HuH-7 (cell line): ENCODE measurements at regions not wholly inside any gene's neighbourhood (a gene's known extent, or its start where the extent isn't known, plus 50 kb on each side); places are given as distances from the start of the nearest gene placed in this dataset.

Source experiments
- DNase-seq: peaks from one replicate; pipeline ENCODE4 v3.0.0; 2011; ENCODE audit warnings: low spot score

DNA sequence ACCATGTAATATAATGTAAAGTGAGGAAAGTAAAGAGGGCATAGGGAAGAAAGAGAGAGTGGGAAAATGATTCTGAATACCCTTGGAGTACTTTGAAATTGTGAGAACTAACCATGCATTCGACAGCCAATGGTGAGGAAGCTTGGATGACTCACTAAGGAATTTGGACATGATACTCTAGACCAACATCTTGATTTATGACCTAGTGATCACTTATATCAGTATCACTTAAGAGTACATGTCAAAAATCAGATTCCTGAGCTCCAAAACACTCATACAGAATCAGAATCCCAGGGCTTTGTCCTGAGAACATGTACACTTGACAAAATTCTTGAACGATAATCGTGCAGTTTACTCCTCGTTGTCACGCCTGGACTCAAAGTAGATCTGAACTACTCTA, 1899.8 kb upstream of the PIK3C3 start:
- no peak for DNase-seq

DNA sequence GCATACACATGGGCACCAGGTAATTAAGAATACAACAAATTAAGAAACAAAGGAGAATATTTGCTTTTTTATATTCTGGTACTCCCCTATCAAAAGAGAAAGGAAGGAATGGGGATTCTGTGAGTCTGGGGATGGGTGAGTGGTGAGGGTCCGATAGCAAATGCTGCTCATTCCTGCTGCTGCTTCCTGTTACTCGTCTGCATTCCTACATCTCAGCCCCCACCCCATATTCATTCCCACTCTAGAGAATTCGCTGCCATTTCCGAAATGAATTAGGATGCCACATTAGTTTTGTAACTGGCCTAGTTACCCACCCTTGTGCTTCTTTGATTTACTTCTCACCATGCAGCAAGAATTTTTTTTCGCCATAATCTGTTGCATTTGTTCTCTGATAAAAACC, 1905.3 kb upstream of the PIK3C3 start:
- DNase-seq = no peak

DNA sequence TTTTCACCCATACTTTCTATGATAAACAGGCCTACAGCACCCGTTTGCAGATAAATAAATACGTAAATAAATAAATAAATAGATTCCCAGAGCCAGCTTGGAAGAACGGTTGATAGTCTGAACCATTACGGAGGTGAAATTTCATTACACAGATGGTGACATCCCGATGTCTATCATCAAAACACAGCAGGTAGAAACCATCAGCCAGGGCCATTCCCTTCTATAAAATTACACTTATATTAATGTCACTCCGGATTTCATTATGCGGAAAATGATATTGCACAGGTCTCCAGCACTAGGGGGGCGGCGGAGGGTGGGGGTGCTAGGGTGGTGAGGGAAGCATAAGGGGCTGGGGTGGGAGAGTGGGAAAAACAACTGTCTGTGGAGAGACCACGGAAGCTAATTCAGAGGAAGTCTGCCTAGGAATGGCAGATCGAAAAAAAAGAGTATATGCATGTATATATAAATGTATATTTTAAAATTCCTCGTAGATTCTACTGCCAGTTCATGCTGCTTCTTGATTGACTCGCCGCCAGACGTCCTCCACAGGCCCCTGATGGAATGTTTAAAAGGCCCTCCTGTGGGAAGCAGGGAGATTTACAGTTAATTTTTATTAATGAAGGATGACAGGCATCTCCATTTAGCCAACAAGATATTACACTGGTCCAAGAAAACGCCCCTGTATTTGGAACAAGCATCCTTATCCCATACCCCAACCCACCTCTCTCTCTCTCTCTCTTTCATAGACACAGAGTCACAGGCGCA, 1906.0 kb upstream of the PIK3C3 start:
- no peak for DNase-seq

DNA sequence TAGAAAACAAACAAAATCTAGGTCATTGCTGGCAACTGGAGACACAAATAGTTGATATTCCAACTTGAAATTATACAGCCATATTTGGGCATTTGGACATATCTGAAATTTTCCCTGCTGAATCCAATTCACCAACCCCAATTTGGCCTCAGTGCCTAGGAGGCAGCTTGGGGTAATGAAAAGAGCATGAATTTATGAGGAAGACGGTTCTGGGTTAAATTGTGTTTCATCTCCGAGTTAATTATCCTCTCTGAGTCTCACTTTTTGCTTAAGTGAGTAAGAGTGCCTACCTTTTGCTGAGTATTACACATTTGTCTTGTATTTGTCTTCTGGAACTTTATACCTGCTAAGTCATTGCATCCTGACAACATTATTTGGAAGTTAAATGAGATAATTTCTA, 1906.8 kb upstream of the PIK3C3 start:
- no peak for DNase-seq

DNA sequence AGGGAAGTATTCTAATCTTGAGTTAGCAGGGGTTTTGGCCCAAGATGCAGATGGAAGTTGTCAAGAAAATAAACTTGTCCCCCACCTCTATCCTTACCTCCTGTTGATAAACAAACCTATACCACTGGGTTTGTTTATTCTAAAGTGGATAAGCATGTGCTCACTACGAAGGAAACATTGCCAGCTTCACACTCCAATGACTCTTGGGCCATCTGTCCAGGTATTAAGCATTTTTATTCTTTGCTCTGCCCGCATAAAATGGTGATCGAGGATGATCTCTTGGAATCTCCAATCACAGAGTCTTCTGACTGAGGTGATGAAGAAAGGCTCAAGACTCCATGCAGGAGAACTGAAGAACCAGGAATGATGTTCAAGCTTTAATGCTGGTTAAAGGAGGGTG, 1908.4 kb upstream of the PIK3C3 start:
- no peak for DNase-seq

DNA sequence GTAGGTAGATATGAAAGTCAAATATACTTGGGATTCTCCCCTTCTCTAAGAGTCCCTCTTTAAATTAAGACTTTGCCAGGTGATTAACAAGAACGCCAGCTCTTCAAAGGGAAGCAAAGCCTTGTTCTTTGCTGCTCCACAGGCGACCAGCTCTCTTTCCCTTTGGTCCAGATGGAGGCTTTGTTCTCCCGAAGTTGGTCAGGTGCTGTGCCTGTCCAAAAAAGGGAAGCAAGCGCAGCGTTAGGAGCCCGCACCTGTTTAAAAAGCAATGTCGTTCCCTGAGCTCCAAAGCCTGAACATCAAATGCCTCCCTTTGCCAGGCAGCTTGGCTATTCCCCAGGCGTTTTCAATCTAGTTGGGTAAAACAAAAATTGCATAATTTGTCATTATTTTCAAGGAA, 1913.1 kb upstream of the PIK3C3 start:
- DNase-seq = no peak

DNA sequence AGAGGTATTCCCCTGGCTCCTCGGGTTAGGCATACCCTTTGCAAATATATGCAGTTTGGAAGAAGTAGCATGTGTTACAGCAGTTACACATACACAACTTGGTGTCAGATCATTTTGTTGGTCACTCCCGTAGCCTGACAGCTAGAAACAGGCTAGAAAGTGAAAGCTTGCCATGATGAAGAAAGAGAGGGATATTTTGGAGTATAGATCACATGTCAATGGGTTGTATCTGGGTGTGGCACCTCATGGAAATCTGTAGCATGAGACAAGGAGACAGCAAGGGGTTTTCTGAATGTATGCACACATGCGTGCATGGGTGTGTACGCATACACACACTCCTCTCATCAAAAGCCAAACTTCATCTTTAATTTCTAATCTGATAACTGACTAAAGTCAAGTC, 1914.5 kb upstream of the PIK3C3 start:
- no peak for DNase-seq

DNA sequence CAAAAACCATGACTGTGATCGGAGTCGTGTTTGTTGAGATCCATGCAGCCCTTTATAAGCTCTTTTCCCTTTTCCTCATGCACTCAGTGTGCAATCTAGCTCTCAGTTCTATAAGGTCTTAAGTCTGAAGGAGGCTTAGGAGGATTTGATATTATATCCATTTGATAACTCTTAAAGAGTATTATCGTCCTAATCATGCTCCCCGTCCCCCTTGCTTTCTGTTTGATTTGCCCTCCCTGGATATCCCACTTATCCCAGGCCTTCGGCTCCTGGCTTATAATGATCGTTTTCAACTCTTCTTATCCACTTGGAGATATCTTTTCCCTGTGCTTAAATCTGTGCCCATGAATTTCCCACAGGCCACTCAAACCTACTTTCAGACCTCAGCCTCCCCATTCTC, 1917.7 kb upstream of the PIK3C3 start:
- DNase-seq = no peak

DNA sequence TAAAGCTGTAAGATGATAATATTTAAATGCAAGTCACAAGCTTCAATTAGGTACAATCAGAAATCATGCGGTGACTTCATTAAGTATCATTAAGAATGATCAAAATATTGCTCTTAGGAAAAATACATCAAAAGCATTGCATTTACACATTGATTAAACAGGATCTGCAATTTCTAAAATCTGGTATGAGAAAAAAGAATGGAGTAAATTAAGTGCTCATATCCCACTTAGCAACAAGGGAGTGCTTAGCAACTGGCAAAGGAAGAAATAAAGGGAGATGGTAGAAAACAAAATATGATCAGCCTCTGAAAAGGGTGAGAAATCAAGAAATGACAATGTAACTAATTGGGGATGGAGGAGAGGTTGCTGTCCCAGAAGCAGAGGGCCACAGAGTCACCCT, 1918.2 kb upstream of the PIK3C3 start:
- no peak for DNase-seq

DNA sequence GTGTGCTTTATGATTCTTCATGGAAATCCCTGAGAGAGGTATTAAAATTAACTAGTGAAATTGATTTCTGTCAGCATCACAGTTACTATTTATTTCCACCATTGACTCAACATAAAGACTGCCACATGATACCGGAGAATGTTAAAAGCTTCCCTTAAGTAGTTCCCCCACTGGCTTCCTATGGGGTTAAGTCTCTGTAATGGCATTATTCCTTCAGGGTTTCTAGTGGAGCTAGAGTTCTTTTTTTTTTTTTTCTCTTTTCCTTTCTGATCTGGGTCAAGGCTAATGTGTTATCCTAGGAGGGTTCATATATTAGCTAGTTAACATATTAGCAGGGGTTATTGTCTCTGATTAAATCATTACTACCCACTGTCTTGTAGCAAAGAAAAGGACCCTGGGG, 1919.1 kb upstream of the PIK3C3 start:
- DNase-seq = no peak

DNA sequence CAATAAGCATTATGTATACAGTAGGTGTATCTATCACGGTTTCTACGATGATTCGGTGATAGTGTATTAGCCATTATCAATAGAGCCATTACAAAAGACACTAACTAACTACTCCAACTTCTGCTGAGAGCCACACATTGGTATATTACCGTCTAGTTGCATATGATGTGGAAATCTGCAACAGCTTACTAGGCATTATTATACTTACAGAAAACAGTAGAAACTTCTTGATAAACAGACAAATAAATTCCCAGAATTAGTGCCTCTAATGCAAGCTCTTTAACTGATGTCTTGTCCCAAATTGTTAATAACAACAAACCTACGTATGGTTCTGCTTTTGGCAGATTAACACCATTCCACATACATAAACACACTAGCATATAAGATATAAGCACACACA, 1923.0 kb upstream of the PIK3C3 start:
- DNase-seq = no peak

DNA sequence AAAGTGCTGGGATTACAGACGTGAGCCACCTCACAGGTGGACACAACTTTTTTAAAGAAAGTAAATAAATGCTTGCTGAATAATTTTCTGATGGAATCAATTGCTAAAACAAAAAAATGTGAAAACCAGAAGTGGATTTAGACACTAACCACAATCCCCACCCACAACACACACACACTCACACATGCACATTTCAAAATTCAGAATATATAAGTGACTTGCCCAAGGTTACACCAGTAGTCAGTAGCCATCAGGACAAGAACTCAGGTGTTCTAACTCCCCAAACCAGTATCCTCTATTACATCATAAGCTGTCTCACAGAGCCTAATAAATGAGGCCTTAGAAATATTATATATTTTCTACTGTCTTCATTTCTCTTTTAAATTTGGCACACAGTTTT, 1923.6 kb upstream of the PIK3C3 start:
- no peak for DNase-seq

DNA sequence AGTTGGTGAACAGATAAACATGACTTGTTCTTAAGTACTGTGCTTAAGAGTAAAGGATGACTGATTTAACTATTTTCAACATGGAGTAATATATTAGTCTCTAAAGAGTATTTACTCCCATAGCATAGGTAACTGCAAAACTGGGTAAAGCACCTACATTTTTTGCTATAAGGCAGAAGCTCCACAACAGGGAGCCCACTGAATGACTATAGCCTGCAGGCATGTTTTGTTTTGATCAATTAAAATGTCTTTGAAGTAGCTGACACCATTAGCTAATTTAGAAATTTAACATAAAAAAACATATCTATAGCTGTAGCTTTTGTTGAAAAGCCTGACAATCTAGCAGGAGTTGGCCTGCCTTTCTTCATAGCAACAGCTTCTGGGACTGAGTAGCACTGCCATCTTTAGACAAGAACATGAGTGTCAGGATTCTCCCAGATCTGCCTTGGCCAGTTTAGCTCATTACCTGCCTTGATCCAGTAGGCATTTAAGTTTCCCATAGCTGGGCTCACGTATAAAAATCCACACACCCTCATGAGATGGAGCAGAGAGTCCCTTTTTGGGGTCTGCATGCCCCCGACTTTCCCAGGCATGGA, 1935.1 kb upstream of the PIK3C3 start:
- DNase-seq = no peak

DNA sequence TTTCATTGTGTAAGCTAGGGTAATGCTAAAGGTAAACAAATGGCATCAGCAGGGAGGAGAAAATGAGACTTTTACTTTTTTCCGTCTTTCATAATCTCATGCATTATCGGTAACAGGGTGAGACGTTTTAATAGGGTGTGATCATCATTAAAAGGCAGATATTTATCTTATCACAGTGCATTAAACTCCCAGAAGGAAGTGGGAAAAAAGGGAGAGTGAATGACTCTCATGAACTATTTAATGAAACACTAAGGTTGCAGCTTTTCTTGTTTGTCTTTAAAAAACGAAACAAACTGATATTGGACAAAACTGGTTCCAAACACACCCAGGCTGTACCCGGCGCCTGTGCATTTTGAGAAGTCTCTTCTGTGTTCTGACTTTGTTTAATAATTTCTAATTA, 1936.8 kb upstream of the PIK3C3 start:
- DNase-seq = no peak

DNA sequence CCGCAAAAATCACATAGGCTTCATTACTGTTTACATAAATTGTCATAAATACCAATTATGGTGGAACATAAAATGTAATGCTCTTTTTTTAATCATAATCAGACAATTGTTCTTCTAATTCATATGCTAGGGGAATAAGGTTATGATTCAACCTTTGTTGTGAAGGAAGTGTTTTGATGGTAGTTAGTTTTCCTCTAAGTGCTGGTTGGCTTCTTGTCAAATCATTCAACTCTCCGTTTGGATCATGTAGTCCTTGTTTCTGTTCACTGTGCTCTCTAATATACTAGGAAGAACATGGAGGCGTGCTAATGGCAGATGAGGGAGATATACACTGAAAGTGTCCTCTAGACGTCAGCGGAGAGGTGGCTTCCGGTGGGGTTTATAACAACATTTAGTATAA, 1938.0 kb upstream of the PIK3C3 start:
- no peak for DNase-seq

DNA sequence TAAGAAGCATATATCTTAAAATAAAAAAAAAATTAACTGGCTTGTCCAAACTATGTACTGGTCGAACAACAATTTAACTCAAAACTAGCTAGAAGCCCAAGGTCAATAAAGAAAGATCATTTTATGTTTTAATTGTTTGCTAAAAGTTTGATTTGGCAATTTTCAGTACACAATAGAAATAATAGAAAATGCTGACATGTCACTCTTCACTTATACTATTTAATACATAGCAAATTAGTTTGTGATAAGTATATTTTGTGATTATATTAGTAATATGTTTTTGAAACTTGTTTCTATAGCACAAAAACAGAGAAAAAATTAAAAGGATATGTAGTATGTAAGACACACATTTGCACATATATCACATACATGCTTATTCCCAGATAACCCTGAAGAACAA, 1938.6 kb upstream of the PIK3C3 start:
- no peak for DNase-seq

DNA sequence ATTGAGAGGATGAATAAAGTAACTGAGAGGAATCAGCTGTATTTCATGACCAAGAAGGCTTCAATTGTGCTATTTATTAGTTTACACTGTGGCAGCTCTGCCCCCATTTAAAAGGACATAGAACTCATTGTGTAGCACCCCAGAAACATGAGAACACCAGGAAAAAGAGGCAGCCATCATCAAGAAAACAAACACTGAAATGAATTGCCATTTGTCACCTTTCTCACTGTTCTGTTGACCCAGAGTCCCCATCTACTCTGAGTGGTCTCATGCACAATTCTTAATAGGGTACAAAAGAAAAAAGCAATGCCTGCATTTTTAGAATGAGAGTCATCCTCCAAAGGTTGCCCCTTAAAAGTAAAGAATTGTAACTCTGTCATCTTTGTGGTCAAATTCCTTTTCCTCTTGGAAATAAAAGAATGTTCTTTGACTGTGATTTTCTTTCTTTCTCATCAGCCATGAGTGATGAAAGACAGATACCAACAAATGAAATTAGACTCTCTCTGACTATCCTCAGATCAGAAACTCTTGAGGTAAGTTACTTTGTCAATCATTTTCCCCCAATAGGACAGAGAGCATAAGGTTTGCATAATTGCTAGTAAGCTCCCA, 1941.9 kb upstream of the PIK3C3 start:
- DNase-seq = no peak

DNA sequence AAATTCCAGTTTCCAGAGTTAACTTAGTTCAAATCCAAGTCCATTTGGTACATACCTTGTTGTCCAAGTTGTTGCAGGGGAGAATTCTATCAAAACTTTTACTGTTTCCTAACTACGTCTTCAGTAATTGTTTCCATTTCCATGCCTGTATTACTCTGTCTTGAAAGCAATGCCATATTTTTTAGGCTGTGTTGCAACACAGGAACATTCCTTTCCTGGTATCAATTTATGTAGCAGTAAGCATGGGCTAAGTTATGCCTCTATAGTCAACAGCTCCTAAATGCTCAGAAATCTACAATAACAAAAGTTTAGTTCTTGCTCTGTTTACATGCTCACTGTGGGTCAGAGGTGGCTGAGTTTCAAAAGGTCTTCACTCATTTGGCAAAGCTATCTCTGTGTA, 1943.8 kb upstream of the PIK3C3 start:
- DNase-seq = no peak

DNA sequence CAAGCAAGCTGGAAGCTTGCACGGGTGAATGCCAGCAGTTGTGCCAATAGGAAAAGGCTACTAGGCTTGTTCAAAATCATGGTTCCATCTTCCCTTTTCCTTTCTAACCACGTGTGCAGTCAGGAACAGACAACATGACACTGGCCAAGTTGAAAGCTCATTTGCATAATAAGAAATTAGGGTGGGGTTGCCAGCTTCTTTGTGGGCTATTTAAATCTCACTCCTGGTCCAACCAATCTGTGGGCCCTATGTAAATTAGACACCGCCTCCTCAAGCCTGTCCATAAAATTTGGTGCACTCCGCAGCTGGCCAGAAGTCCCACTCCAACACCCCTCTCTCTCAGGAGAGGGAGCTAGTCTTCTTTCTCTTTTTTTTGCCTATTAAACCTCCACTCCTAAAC, 1948.4 kb upstream of the PIK3C3 start:
- no peak for DNase-seq

DNA sequence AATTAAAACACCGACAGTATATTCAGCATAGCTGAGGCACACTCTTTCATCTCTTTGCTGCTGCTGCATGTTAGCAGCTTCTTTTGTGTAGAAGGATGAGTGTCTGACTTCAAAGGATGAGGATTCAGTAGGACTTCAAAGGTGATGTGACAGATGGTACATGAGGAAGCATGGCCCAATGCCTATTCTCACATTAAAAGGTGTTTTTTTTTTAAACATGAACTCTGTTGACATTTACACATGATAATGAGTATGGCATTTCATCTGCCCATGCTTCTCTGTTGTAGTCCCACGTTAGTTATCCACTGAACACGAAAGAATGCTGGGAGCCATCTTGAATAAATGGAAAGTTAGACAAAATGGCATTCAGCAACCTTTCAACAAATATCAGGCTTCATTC, 1950.8 kb upstream of the PIK3C3 start:
- no peak for DNase-seq

DNA sequence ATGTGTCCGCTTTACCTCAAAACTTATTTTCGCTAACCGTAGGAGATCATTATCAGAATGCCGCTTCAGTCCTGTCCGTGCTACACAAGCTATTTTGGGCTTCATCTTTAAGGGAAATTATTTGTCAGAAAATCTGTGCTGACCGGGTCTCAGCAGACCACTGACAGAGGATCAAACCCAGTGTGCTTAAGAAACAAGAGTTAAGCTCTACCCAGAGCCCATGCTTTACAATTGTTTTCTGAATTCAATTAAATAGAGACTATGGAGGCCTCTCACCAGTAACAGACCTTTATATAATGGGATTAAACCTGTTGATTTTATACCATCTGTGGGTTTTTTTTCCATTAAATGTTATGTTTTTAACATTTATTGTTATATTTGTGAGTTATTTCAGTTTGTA, 1956.7 kb upstream of the PIK3C3 start:
- no peak for DNase-seq

DNA sequence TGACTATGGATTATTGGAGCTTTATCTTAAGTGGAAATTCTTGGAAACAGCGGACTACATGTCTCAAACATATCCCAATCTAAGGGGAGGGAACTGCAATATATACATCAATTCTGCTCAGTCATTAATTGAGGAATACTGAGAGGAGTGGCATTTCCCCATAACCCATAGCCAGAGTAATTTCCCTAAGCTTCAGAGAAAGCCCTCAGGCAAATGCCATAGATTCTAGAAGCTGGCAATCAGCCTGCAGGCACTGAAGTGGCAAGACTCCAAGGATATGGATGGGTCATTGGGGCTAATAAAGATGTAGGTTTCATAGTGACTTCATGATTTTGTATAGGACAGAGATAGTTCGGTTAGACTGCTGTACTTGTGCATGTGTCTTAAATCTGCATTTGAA, 1960.5 kb upstream of the PIK3C3 start:
- no peak for DNase-seq

DNA sequence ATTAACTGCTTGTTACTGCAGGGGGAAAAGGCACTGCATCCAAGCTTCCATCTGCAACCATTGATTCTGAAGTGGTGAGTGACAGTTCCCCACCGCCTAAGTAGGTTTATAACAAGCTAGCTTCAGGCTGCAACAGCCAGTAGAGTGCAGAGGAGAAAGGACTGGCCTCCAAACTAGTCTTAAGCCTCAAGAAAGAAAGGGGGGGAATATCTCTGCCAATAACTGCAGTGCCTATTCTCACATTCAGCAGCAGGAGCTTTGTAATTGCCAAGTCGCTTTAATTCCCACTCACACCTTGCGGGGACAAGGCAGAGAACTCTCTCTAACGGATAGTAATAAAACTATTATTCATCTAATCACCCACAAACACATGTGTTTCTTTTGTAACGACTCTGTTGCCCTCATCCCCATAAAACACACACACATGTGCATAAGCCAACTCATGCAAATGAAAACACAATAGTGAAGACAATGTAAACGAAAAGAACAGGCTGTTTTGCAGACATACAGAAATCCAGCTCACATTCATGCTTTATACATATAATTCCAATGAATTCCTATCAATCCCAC, 1963.3 kb upstream of the PIK3C3 start:
- DNase-seq = no peak

DNA sequence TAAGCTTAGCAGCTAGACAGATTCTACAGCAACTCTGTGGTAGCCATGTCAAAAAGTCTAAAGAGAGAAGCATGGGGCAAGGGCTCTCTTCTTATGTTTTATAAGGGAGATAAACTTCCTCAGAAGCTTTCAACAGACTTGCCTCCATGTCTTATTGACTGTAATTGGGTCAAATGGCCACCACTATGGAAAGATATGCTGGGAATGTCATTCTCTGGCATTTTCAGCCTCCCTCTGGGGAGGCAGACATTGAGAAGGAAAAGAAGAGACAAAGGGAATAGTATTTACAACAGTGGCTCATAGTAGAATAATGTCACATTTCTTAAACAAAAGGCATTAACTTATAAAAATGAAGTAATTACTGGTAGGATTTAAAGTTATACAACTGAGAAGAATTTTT, 1964.5 kb upstream of the PIK3C3 start:
- DNase-seq = no peak
